Spleen (tissue), 11 donors: ENCODE measurements at regions not wholly inside any gene's neighbourhood (a gene's known extent, or its start where the extent isn't known, plus 50 kb on each side); places are given as distances from the start of the nearest gene placed in this dataset.

Source experiments
- DNase-seq: peaks from one replicate; pipeline ENCODE4 v3.0.0-alpha.2; 2020
- H3K27ac ChIP-seq, 8 donors: fragments of 200-600 bp; sonication (generic) in 7 of 8; 1 replicate in 4 of 8; 2 replicates in 4 of 8; pipeline versions ENCODE4 v1.5.0 to v1.8.0; 2016 to 2021; ENCODE audit warnings: inconsistent platforms in 4 of 8, mild to moderate bottlenecking in 4 of 8, moderate library complexity in 1 of 8
- H3K27me3 ChIP-seq, 7 donors: fragments of 200-600 bp; sonication (generic) in 6 of 7; replicated peaks in 1 of 7; 1 replicate in 4 of 7; 2 replicates in 3 of 7; pipeline versions ENCODE4 v1.5.0 to v1.8.0; 2016 to 2021; ENCODE audit warnings: inconsistent platforms in 3 of 7, mild to moderate bottlenecking in 1 of 7
- H3K36me3 ChIP-seq, 6 donors: fragments of 200-600 bp; sonication (generic) in 5 of 6; 1 replicate in 4 of 6; 2 replicates in 2 of 6; pipeline versions ENCODE4 v1.5.0 to v1.8.0; 2016 to 2021; ENCODE audit warnings: inconsistent platforms in 2 of 6
- H3K4me1 ChIP-seq, 6 donors: fragments of 200-600 bp; sonication (generic) in 5 of 6; 1 replicate in 3 of 6; 2 replicates in 3 of 6; pipeline versions ENCODE4 v1.5.0 to v1.8.0; 2016 to 2021; ENCODE audit warnings: inconsistent platforms in 3 of 6
- H3K4me3 ChIP-seq, 8 donors: fragments of 200-600 bp; sonication (generic) in 7 of 8; 1 replicate in 4 of 8; 2 replicates in 4 of 8; pipeline versions ENCODE4 v1.5.0 to v1.8.0; 2016 to 2021; ENCODE audit warnings: inconsistent platforms in 4 of 8, mild to moderate bottlenecking in 4 of 8, moderate library complexity in 2 of 8
- H3K9me3 ChIP-seq, 8 donors: fragments of 200-600 bp; sonication (generic) in 7 of 8; 1 replicate in 4 of 8; 2 replicates in 4 of 8; pipeline versions ENCODE4 v1.5.0 to v1.8.0; 2016 to 2021; ENCODE audit warnings: inconsistent platforms in 4 of 8
- CTCF ChIP-seq, 11 experiments: fragments of 200-600 bp in 7 of 11; fragments of 450-650 bp in 4 of 11; sonication (generic) in 4 of 11; IDR thresholded peaks in 8 of 11; conservative IDR thresholded peaks in 3 of 11; 1 replicate in 7 of 11; 2 replicates in 4 of 11; pipeline versions ENCODE4 v1.4.0 to v1.8.0; 2016 to 2021; ENCODE audit warnings: antibody characterized with exemption in 11 of 11, inconsistent platforms in 4 of 11, mild to moderate bottlenecking in 1 of 11
- POLR2A ChIP-seq, 3 donors: fragments of 450-650 bp; IDR thresholded peaks; one replicate each; pipeline ENCODE4 v1.5.1; 2017; ENCODE audit warnings: antibody characterized with exemption in 3 of 3, mild to moderate bottlenecking in 1 of 3
- POLR2AphosphoS5 ChIP-seq, 3 donors: sonication (generic); formaldehyde crosslinking; IDR thresholded peaks; one replicate each; pipeline ENCODE4 v1.5.1; 2017; ENCODE audit warnings: antibody characterized with exemption in 3 of 3
- whole genome bisulfite sequencing, 5 donors: extraction: QIAGEN DNeasy Blood & Tissue Kit in 3 of 5; methylation state at CpG; one replicate each; pipeline versions ENCODE4 v1.1.5 to v1.1.7; 2013 to 2018; 5-methylcytosine and 5-hydroxymethylcytosine counted together
- intact Hi-C: fragments of 100-400 bp; cut with DNase I; formaldehyde crosslinking; loops from one replicate; pipeline ENCODE4 v1.15.0; 2023; ENCODE audit warnings: low total_unique reads
- donor health status: healthy with polysubstance abuse.
- donor health status: DM: no; HTN: no; CAD: no; lungs with moderate emphysema.
- donor health status: DM: no; HTN: no; CAD: no.
- donor health status: Bipolar disorder and iron deficiency.
- donor health status: healthy.
- donor health status: DM: no; HTN: no; CAD: no.
- donor health status: DM: yes; HTN: yes; CAD: no.

GRCh38 chr9:16139774-16140173, 586.9 kb downstream of the CCDC171 start:
- no peak overlapping the region for H3K4me3 ChIP-seq
- H3K9me3 ChIP-seq = no peaks in the 10 kb centered on the region
- intact Hi-C loops = no loop called here
- H3K36me3 ChIP-seq = no peaks in the 10 kb centered on the region
- H3K27me3 ChIP-seq = peaks cover 0 to 7% (median 0%) of the 10 kb centered on the region in 7 donors
- no peaks in the 10 kb centered on the region for H3K4me1 ChIP-seq
- 78 to 90% (median 83%) methylated on average over 5 of the region's 5 CpGs for WGBS, 5 donors
- TF ChIP-seq POLR2AphosphoS5 (IDR thresholded peaks at IDR 0.05) (no peak), CTCF (IDR thresholded peaks at IDR 0.05 in 8 of 11, conservative IDR thresholded peaks at IDR 0.05 in 3 of 11) (no peak), POLR2A (IDR thresholded peaks at IDR 0.05) (no peak)
- DNase-seq = no peak
- H3K27ac ChIP-seq = no peak overlapping the region

DNA sequence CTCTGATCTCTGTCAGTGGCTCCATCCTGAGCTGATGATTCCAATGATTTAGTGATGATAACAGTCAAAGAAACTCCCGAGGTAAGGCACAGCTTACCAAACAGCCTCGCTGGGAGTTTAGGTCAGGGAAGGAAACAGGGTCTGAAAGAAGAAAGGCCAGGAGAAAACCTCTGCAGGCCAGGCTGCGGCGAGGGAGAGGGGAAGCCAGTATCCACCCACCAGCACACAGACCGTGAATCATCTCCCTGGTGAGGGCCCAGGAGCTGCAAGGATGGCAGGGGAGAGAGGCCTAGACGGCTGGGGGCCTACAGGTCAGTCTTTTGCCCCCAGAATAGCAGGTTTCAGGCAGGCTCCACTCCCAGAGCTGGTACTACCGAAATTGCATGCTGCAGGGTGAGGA, 590.5 kb downstream of the CCDC171 start:
- Histone ChIP-seq H3K27ac (no peak overlapping the region), H3K4me3 (no peak overlapping the region), H3K4me1 (no peaks in the 10 kb centered on the region), H3K36me3 (no peaks in the 10 kb centered on the region), H3K27me3 (no peaks in the 10 kb centered on the region), H3K9me3 (no peaks in the 10 kb centered on the region)
- no peak for DNase-seq
- WGBS, 5 donors = 63 to 90% (median 88%) methylated on average over 7 of the region's 7 CpGs
- intact Hi-C loops = no loop called here
- no peak for TF ChIP-seq POLR2AphosphoS5 (IDR thresholded peaks at IDR 0.05)
- no peak for TF ChIP-seq CTCF (IDR thresholded peaks at IDR 0.05 in 8 of 11, conservative IDR thresholded peaks at IDR 0.05 in 3 of 11)
- TF ChIP-seq POLR2A (IDR thresholded peaks at IDR 0.05) = no peak

DNA sequence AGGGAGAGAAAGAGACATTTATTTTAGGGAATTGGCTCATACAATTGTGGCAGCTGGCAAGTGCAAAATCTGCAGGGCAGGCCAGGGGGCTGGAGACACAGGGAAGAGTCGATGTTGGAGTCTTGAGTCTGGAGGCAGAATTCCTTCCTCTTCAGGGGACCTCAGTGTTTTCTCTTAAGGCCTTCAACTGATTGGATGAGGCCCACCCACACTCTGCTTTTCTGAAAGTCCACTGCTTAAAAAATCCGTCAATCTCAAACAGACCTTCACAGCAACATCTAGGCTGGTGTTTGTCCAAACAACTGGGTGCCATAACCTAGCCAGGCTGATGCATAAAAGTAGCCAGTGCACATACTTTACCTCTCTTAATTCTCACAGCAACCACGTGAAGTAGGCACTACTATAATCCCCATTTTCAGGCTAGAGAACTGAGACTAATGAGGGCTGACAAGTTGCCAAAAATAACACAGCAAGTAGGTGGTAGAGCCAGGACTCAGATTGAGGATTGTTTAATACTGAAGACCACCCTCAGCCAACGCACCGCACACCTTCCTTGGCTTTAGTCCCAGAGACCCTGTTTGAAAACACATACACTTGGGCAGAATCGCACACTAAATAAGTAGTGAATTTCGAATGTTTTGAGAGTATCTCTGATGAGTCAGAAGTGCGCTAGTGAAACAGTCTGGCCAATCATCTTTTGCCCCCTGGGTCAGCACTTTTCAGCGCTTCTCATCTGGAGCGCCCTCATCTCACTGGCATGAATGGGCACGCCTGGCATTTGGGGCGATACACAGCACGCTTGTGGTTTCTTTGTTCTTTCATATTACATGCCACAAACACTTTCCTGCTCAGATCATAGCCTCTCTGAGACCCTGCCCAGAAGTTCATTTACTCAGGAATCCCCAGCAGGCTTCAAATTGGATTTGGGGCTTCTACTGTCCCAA, 591.4 kb downstream of the CCDC171 start:
- H3K4me1 ChIP-seq = no peaks in the 10 kb centered on the region
- WGBS, 5 donors = 86 to 94% (median 91%) methylated on average over 13 of the region's 13 CpGs
- DNase-seq = no peak
- intact Hi-C loops = no loop called here
- no peak overlapping the region for H3K27ac ChIP-seq
- no peaks in the 10 kb centered on the region for H3K9me3 ChIP-seq
- no peaks in the 10 kb centered on the region for H3K27me3 ChIP-seq
- TF ChIP-seq POLR2A (IDR thresholded peaks at IDR 0.05) (no peak), CTCF (IDR thresholded peaks at IDR 0.05 in 8 of 11, conservative IDR thresholded peaks at IDR 0.05 in 3 of 11) (no peak), POLR2AphosphoS5 (IDR thresholded peaks at IDR 0.05) (no peak)
- H3K4me3 ChIP-seq = no peak overlapping the region
- no peaks in the 10 kb centered on the region for H3K36me3 ChIP-seq

DNA sequence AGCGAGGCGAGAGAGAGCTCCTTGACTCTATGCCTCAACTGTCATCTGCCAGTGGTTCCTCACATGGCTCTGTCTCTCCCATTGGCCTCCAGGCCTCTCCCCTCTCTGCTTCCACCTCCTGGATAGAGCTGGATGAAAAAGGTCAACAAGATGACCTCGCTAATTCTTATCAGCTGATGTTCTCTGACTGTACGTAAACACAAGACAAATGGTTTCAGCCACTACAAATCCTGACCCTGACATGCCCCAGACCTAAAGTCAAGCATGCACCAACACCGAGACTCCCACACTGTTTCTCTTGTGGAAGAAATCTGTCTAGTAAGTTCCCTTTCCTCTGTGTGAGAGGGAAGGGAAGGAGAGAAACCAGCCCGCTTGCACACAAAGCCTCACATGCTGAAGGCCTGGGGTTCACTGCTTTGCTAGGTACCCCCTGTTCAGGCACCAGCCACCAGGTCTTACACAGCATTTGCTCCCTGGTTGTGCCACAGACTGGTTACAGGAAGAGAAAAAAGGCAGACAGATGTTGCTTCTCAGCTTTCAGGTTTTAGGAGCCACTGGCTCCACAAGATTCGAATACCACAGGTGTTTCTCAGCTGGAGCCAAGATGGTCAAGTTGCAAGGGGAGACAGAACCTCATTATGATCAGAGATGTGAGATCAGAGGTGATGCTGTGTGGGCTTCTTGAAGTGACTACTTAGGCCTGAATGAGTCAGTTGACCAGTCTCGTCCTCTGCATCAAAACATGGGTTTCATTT, 592.5 kb downstream of the CCDC171 start:
- no peak for TF ChIP-seq POLR2A (IDR thresholded peaks at IDR 0.05)
- intact Hi-C loops = no loop called here
- 64 to 88% (median 77%) methylated on average over 8 of the region's 8 CpGs for WGBS, 5 donors
- H3K4me3 ChIP-seq = no peak overlapping the region
- no peaks in the 10 kb centered on the region for H3K27me3 ChIP-seq
- no peaks in the 10 kb centered on the region for H3K36me3 ChIP-seq
- DNase-seq = no peak
- H3K9me3 ChIP-seq = no peaks in the 10 kb centered on the region
- H3K27ac ChIP-seq = no peak overlapping the region
- no peaks in the 10 kb centered on the region for H3K4me1 ChIP-seq
